ENCODE measurements at regions not wholly inside any gene's neighbourhood (a gene's known extent, or its start where the extent isn't known, plus 50 kb on each side); places are given as distances from the start of the nearest gene placed in this dataset.
"Not testable (repeated sequence)": the region's sequence is repeated elsewhere in the genome, so short reads cannot be mapped to it uniquely, and the experiment has no call there.

DNA sequence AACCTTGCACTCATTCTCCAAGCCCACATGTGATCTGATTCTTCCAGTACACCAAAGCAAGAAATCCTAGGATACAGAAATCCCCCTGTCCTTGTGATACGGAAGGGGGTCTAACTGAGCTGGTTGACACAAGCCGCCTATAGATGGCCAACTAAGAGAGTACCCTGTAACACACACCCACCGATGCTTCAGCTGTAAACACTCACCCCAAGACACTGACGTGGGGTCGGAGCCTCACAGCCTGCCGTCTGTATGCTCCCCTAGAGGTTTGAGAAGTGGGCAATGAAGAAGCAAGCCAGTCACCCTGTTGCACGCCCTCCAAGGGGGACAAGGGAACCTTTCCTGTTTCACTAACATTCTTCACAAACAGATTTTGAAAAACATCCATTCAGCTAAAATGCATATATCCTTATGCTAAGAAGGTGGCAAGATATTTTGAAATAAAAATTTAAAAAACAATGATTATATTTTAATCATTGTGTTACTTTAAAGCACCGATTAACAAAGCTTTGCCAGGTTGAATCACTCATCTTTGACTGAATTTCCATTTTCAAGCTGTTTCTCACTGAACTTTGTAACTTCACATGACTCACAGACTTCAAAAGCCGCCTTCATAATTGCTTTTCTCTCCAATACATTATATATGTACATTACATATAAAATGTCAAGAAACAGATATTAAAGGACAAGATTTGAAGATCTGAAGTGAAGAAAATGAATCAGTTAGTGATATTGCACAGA is 329.3 kb downstream of the ARL4A start:
- peak in 1 of 42 donors; percentile 6 for DNase-seq
- intact Hi-C loops (cut with DNase I), result no loop called here

DNA sequence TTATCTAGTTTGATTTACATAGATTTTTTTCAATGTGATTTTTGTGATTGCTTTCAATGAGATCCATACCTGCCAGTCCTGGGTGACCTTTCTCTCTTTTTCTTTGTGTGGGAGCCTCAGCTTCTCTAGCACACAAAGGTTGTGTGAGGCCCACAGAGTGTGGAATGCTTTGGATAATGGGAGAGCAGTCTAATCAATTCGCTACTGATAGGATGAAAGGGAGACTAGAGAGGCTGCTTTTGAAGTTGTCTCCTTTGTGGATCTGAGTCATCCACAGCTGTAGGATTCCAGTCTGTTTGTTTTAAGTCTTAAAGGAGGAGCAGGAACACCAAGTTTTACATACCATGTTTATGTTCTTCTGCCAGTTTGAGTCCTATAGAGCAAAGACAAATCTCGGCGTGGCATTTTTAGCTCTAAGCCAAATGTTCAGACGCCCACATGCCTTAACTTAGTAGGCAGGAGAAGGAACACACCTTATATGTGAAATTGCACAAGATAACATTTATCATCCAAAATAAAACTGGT is 330.0 kb downstream of the ARL4A start:
- peak in 22 of 42 donors; percentile 9 to 79 (median 43) for DNase-seq
- intact Hi-C loops (cut with DNase I), result no loop called here

DNA sequence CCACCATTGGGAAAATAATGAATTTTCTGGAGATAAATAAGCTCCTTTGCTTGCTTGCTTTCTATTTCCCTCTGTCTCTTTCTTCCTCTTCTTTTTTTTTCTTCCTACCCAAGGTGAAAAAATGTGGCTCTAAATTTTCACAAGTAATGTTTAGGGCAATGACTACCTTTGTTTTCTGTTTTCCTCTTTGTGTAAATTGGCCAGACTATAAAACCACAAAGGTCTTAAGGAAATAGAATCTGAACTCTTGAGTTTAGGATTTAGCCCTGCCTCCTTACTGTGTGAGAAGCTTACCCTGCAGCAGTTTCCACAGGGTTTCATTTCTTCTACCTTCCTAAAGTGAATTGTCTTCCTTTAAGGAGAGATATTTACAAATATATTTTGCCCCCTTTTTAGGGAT is 330.4 kb downstream of the ARL4A start:
- DNase-seq, result no peak
- intact Hi-C loops (cut with DNase I), result no loop called here

DNA sequence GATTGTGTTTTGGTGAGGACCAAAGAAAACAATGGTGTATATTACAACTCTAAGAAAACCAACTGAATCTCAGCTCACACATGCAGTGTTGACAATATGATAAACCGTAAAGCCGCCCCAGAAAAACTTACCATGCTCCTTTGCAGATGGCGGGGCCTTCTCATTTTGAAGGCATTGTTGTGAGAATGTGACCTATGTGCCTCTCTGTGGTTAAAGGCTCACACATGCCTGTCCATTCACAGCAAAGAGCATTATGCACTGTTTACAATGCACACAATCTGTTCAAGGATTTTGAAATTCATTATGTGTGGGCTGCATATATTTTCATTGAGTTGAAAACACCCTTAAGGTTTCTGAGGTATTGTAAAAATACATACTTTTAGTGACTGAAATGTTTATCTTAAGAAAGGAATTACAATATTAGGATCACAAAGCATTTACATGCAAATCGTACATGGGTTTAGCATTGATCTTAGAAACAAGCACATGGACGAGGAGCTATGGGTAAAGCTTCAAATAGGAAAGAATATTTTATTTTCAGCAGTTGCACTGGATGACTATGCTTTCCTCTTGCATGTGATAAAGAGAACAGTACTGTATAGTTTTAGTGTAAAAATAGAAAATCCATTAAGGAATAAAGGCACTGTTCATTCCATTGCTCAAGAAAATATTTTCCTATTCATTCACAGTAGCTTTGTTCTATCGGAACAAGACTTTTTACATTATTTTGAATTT is 334.3 kb downstream of the ARL4A start:
- intact Hi-C loops (cut with DNase I), result no loop called here
- no peak for DNase-seq

DNA sequence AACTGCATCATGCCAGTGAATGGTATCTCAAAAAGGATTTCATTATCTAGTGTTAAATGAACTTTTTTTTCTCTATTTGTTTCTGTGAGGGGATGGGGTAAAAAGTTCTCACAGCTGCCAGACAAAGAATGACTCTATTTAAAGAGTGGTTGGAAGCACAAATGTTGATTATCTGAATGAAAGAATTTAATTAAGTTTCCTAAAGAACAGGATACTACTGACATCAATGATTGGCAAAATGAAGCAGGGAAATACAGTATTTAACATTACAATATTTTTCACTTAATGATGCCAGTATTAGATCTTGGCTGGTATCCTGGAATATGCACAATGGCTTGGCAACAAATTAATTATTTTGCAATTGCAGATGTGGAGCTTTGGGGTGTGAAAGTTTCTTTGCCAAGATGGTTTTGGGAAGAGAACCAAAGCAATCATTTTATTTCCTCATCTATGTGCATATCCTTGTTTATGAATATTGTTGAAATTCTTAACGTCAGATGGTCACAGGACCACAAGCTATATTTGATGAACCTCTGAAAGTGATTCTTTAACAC is 336.8 kb downstream of the ARL4A start:
- intact Hi-C loops (cut with DNase I), result no loop called here
- no peak for DNase-seq

DNA sequence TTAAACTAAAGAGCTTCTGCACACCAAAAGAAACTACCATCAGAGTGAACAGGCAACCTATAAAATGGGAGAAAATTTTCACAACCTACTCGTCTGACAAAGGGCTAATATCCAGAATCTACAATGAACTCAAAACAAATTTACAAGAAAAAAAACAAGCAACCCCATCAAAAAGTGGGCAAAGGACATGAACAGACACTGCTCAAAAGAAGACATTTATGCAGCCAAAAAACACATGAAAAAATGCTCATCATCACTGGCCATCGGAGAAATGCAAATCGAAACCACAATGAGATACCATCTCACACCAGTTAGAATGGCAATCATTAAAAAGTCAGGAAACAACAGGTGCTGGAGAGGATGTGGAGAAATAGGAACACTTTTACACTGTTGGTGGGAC is 337.6 kb downstream of the ARL4A start:
- intact Hi-C loops (cut with DNase I), result not testable (repeated sequence)

DNA sequence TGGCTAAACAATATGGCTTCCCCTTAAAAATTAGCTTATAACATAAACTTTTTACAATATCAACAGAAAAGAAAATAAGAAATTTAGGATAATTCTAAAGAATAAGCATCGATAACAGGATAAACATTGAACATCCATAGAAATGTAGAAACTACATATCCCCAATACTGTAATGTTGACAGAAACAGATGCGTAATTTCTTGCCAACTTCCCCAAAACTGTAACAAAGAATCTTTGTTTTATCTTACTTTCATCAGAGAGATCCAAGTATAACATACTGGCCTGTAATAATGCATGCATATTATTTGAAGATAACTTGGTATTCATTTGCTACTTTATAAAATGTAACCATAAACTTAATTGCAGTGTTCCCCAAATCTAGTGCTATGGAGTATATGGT is 339.9 kb downstream of the ARL4A start:
- intact Hi-C loops (cut with DNase I), result no loop called here
- DNase-seq, result no peak

More for the DNA sequence above, 337.6 kb downstream of the ARL4A start:
- not testable (repeated sequence) for DNase-seq

DNA sequence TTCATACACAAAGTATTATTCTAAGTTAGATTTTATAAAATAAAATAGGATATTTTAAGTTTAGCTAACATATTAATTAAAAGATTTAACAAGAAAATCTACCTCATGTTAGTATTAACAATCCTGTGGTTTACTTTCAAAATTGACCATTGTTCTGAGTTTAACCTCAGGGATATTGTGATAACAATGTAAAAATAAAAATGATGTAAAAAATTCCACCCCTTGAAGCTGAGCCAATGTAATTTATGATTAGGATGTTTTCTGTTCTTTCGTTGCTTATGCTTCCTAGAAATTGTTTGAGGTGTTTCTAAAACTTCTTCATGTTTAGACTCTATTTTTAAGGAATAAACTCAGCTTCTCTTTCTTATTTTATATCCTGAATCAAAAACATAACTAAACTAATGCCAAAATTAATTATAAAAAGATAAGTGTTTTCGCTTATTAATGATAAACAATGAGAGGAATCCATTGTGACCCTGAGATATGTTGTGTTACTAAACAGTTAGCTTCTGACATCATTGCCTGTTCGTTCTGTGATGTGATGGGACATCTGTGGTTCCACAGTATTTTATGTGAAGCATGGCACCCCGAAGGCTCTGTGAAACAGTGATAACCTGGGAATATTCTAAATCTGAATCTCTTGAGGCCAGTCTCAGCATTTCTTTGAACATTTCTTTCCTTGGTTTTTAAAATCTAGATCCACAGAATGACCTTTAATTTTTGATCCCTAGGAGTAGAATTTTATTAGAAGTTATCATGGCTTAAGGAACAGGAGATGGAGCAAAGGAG is 340.8 kb downstream of the ARL4A start:
- DNase-seq, result no peak
- intact Hi-C loops (cut with DNase I), result no loop called here

DNA sequence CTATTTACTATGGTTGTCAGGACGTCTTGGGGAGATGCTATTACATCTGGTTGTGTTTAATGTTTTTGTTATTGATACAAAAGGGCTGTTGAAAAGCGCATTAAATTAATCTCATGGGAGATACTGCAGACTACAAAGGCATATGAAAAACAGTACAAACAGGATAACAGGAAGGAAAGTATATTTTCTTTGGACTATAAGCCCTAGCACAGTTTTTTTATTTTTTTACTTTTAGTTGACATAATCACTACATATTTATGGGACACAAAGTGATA is 341.3 kb downstream of the ARL4A start:
- intact Hi-C loops (cut with DNase I), result no loop called here
- DNase-seq, result no peak

DNA sequence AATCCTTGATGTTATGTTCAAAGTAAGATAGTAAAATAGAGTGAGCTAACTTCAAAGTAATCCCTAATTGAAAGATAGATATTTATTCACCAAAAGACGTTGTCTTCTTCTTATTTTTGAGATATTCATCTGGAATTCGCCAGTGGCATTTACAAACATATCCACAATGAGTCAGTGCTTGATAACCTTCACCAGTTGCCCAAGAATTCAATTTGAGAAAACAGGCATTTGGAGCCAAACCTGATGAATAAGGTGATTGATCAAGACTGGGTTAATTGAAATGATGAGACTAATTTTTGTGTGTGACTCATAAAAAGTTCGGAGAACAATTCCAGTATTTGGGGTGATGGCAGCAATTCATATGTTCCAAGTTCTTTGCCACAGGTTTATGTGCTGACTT is 344.0 kb downstream of the ARL4A start:
- intact Hi-C loops (cut with DNase I), result no loop called here
- DNase-seq, result no peak

DNA sequence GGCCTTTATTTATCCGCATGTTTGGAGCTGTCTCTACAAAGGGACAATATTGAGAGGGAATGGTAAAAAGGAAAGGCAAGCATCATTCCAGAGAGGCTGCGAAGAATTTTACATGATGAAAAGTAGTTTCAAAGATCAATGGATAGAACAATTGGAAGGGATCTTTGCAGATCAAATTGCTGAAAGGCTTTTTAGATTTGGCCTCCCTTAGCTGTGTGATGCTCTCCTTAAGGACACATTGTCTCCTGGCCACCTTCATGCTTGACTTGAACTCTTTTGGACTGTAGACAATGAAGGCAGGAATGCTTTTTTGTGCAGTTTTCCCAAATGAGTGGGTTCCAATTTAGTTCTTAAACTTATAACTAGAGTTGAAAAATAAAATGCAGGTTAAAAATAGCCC is 344.7 kb downstream of the ARL4A start:
- intact Hi-C loops (cut with DNase I), result no loop called here
- no peak for DNase-seq

DNA sequence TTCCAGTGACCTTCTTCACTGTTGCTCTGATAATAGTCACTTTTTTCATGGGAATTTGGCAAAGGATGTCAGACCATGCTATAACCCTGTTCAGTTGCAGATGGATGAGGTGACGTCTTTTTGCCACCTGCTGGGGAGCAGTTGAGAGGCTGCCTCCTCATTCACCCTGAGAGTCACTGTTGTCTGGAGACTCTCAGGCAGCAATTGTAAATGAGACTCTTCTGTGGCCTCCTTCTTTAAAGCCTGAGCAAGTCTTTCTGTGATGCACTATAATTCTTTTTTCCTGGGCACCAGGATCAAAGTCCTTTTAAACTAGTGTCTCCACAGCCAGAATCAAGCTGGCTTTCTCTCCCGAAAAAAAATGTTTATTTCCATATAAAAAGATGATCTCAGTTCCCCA is 345.1 kb downstream of the ARL4A start:
- intact Hi-C loops (cut with DNase I), result no loop called here
- DNase-seq, result no peak

DNA sequence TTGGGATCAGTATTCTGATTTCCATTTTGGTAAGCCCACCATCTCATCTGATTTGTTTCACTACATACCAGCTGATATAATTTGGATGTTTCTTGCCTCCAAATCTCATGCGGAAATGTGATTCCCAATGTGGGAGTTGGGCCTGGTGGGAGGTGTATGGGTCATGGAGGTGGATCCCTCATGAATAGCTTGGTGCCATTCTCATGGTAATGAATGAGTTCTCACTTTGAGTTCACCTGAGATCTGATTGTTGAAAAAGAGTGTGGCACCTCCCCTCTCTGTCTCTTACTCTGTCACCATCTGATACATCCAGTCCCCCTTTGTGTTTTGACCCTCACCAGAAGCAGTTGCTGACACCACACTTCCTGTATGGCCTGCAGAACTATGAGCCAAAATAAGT is 347.3 kb downstream of the ARL4A start:
- intact Hi-C loops (cut with DNase I), result no loop called here
- no peak for DNase-seq

DNA sequence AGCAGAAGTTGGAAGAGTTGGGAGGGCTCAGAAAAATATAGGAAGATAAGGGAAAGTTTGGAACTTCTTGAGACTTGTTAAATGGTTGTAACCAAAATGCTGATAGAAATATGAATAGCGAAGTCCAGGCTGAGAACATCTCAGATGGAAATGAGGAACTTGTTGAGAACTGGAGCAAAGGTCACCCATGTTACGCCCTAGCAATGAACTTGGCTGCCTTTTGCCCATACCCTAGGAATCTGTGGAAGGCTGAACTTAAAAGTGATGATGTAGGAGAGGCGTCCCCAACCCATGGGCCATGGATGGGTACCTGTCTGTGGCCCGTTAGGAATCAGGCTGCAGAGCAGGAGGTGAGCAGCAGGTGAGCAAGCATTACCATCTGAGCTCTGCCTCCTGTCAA is 347.8 kb downstream of the ARL4A start:
- intact Hi-C loops (cut with DNase I), result no loop called here
- no peak for DNase-seq

DNA sequence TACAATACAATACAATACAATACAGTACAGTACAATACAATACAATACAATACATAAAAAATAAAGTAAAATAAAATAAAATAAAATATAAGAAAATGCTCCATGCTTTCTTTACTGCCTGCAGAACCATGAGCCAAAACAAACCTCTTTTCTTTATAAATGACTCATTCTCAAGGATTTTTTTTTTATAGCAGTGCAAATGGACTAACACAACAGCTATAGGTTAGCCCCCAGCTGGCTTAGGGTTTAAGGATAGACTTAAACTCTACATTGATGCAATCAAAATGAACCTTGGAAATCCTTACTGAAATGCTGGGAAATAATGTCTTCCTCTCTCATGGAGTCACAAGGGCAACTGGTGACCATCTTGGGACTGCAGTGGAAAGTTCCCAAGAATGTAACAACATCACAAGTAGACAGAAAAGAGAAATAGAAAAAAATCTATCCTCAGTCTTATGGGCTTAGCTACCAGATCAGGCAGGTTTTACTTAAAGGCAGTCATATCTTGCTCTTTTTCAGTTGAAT is 348.9 kb downstream of the ARL4A start:
- no peak for DNase-seq
- intact Hi-C loops (cut with DNase I), result no loop called here

DNA sequence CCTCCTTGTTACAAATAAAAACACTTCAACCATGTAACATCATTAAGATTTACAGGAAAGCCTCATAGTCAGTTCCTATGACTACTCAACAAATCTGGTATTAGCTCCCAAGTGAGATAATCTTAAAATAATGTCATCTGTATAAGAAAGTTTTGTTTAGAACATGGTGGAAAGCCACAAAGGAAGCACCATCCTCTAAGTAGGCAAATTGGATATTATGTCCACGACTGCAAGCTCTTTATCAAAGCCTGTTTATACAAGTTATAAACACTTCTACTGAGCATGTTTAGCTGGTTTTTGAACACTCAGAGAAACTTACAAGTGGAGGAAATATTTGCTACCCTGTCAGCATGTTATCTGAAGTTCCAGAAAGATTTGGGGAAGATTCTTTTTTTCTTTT is 349.8 kb downstream of the ARL4A start:
- intact Hi-C loops (cut with DNase I), result no loop called here

DNA sequence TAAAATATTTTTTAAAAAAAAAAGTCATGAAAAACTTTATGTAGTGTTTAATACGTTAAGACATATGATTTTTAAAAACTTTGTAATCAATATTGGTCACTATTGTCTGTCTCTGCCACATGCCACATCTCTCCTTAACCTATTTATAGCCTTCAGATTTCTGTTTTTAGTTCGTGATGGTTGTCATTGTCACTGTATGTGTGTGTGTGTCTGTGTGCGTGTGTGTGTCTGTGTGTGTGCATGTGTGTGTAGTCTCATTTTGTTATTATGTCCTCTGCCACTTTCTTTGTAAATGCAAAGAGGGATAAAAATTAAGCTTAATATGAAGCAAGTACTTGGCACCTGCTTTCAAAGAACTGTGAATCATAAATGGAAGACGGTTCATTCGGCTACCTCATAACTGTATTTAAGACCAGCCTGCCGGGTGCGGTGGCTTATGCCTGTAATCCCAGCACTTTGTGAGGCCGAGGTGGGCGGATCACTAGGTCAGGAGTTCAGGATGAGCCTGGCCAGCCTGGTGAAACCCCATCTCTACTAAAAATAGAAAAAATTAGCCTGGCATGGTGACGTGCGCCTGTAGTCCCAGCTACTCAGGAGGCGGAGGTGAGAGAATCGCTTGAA is 354.0 kb downstream of the ARL4A start:
- no peak for DNase-seq
- intact Hi-C loops (cut with DNase I), result no loop called here

More for the DNA sequence above, 349.8 kb downstream of the ARL4A start:
- no peak for DNase-seq

DNA sequence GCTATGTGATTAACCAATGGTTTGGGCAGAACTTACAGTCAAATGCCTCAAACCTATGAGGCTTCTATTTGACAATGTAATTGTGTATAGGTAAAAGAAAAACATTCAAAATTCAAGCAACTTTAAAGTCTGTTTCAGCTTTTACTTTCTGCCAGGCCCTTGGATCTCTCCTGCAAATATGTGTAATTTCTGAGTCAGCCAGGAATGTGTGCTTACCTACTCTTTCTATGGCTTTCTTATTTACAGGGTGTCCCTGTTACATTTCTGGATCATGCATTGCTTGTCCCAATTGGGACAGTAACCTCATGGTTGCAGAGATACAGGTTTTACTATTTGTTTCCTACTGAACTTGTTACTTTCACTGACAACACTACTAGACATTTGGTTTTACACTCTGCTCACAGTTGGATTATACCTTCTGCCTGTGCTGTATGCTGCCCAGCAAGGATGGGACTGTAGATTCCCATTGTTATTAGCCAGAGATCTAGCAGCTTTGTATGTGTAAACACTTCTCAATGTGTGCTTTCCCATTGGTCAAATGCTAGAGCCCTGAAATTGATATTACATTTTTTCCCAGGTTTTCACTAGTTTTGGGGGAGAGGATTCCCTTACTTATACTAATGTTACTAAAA is 355.3 kb downstream of the ARL4A start:
- intact Hi-C loops (cut with DNase I), result no loop called here
- DNase-seq, result no peak

DNA sequence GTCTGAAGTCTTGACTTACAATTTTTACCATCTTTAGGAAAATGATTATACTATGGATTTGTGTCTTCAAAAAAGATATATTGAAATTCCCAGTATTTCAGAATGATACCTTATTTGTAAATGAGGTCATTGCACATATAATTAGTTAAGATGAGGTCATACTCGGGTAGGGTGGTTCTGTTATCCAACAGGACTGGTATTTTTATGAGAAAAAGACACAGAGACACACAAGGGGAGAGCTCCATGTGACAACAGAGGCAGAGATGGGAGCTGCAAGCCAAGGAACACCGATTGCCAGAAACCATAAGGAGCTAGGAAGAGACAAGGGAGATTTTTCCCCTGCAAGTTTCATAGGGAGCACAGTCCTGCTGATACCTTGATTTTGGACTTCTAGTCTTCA is 356.9 kb downstream of the ARL4A start:
- intact Hi-C loops (cut with DNase I), result no loop called here
- no peak for DNase-seq
